GM12873 (cell line): ENCODE measurements at regions not wholly inside any gene's neighbourhood (a gene's known extent, or its start where the extent isn't known, plus 50 kb on each side); places are given as distances from the start of the nearest gene placed in this dataset.
A peak's percentile ranks its signal among the peaks of the same experiment; 100 is the strongest.

Source experiments
- TF ChIP-seq, protein P1 (sequence below): IDR thresholded peaks from 2 replicates; pipeline ENCODE4 v1.5.1; 2012; ENCODE audit warnings: low read depth, mild to moderate bottlenecking, moderate library complexity, low read length, control low read depth; ENCODE audit not compliant: insufficient read depth; ENCODE audit errors: missing control alignments

DNA sequence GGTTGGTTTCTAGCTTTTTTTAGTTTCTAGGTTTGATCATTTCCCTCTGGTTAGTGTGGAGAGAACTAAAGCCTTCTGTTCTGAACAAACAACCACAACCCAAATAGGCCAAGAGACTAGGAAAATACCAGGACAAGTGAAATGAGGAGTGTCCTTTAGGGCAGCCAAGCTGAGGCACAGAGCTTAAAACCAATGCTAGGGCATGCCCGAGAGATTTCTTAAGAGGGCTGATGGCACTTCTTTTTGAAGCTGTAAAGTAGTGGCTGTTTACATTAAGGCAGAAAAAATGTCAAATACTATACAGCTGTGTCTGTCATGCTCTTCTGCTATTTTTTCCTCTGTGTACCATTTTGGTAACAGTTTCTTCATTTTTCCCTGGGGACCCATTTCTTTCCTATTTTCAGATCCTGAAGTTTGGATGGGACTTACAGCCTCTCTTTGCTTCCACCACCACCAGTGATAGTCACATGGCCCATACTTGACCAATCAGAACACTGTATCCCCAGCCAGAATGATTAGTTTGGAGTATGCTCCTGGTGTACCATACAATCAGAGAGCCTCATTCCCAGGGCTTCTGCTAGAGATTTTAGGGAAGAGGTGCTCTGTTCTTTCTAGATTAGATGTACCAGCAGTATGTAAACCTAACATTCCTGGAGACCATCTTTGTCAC, 154.4 kb downstream of the BMP2 start:
- TF ChIP-seq, protein P1, sequence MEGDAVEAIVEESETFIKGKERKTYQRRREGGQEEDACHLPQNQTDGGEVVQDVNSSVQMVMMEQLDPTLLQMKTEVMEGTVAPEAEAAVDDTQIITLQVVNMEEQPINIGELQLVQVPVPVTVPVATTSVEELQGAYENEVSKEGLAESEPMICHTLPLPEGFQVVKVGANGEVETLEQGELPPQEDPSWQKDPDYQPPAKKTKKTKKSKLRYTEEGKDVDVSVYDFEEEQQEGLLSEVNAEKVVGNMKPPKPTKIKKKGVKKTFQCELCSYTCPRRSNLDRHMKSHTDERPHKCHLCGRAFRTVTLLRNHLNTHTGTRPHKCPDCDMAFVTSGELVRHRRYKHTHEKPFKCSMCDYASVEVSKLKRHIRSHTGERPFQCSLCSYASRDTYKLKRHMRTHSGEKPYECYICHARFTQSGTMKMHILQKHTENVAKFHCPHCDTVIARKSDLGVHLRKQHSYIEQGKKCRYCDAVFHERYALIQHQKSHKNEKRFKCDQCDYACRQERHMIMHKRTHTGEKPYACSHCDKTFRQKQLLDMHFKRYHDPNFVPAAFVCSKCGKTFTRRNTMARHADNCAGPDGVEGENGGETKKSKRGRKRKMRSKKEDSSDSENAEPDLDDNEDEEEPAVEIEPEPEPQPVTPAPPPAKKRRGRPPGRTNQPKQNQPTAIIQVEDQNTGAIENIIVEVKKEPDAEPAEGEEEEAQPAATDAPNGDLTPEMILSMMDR = no peak

DNA sequence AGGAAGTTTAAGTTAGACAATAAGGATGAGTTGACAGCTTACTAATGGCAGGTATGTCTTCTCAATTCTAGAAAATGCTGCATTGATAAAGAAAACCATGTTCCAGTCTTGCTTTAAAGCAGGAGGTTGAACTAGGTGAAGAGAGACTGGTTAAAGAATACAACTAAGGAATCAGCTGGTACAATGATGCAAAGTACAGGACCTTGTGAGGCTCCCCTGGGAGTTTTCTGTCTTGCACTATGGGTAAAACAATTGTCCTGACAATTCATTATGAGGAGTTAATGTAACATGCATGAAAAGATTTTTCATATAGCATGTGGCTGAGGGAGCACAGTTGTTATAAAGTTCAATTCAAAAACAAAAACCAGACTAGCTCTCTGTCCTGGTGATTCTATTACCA, 157.2 kb downstream of the BMP2 start:
- TF ChIP-seq, protein P1 = no peak

DNA sequence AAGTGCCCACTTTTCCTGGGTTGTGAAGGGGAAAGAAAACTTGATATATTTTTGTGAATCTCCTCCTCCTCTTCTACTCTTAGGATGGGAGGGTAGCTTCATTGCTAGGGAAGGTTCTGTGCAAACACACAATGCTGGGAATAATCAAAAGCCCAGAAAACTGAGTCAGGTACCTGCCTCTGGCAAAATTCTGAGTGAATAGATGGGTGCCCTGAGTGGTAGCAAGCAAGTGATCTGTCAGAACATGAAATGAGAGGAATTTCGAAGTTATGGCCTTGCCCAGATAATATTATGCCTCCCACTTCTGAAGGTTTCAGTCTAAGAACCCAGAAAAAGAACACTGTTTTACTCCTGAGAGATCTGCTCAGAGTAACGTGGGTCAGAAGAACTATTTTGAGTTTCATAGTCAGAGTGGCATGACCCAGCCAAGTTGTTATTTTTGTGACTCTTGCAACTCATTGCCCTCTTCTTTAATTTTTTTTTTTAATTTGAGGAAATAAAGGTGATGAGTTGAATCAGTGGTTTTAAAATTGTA, 158.3 kb downstream of the BMP2 start:
- TF ChIP-seq, protein P1 = no peak

DNA sequence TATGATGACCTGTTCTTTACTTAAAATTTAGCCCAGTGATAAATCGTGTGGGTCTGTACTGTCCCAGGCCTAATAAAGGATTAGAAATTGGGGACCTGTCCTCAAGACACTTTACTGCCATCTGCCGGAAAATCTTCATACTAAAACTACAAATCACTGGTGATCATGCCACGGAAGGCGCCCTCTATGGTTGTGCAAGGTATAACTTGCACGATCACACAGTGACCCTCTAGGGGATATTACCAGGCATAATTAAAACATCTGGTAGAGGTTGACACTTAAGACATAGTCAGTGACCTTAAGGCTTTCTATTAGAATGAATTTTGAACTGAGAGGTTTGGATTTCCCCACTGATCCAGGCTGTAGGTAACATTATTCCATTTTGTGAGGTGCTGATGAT, 172.6 kb downstream of the BMP2 start:
- TF ChIP-seq, protein P1 = peak; percentile 36

DNA sequence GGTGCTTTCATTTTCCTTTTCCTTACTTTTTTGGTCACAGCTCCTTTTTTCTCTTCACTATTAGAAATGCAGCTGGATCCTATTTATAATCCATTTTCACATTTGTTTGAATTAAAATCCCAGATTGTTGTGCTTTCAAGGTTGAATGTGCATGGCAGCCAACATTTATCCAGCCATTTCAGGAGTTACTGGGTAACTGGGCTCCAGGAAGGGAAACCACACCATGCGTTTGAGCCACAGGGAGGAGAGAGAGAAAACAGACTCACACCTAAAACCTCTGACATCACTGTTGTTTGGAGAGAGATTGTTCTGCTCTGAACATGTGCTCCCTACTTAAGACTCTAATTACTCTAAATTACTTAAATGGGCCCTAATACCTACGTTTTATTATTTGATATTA, 173.4 kb downstream of the BMP2 start:
- TF ChIP-seq, protein P1 = no peak

DNA sequence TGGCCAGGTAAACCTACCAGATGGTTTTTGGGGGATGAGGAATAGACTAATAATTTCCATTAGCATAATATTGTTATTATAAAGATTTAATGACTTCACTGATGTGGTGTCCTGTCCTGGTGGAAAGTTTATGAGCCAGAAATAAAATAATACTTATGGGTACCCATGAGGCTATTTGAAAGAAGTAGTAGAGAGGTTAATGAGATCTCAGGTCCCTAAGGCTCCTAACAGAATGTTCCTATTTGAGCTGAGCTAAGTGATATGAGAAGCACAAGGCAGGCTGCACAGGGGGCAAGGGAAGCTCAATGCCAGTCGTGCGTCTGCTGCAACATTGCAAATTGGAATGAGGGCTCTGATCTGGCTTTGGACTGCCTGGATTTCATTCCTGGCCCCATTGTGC, 174.1 kb downstream of the BMP2 start:
- TF ChIP-seq, protein P1 = no peak

DNA sequence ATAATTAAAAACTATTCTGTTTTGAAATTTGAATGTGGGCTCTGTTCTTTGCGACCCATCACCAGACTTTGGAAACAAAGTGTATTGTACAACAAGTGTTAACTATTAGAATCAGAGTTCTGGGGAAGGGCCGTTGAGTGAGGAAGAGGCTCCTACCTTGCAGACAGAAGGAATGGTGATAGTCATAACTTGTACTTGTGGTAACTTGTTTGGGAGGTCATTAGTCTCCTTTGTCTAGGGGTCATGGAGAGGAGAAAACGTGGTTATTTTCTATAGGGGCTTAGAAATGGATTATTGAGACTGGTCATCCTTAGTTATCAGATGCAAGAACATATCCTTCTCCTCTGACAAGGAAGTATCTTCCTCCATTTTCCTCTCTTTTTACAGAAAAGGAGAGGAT, 174.8 kb downstream of the BMP2 start:
- TF ChIP-seq, protein P1 = no peak
